Activated naive CD4-positive, alpha-beta T cell treated with anti-CD3 and anti-CD28 coated beads, Interleukin-2, amount 50 U/mL, for 24 hours (primary cell): ENCODE measurements at regions not wholly inside any gene's neighbourhood (a gene's known extent, or its start where the extent isn't known, plus 50 kb on each side); places are given as distances from the start of the nearest gene placed in this dataset.
"Not testable (repeated sequence)": the region's sequence is repeated elsewhere in the genome, so short reads cannot be mapped to it uniquely, and the experiment has no call there.

Experiments
- H3K27ac Mint-ChIP-seq: one replicate; pipeline ENCODE4 v1.8.0; 2021; ENCODE audit warnings: mild to moderate bottlenecking, mixed read lengths
- H3K27me3 Mint-ChIP-seq: one replicate; pipeline ENCODE4 v1.8.0; 2021; ENCODE audit warnings: mixed read lengths
- H3K36me3 Mint-ChIP-seq: one replicate; pipeline ENCODE4 v1.8.0; 2021; ENCODE audit warnings: mixed read lengths
- H3K4me1 Mint-ChIP-seq: one replicate; pipeline ENCODE4 v1.8.0; 2021; ENCODE audit warnings: mixed read lengths
- H3K4me3 Mint-ChIP-seq: one replicate; pipeline ENCODE4 v1.8.0; 2021; ENCODE audit warnings: mild to moderate bottlenecking, mixed read lengths
- H3K9me3 Mint-ChIP-seq: one replicate; pipeline ENCODE4 v1.8.0; 2021; ENCODE audit warnings: mixed read lengths

GRCh38 chr13:80675442-80675841 is 334.5 kb upstream of the SPRY2 start:
- not testable (repeated sequence) for H3K4me3 Mint-ChIP-seq, H3K27ac Mint-ChIP-seq, H3K36me3 Mint-ChIP-seq, H3K4me1 Mint-ChIP-seq, H3K27me3 Mint-ChIP-seq
- H3K9me3 Mint-ChIP-seq, result peaks cover 26% of the 10 kb centered on the region

GRCh38 chr13:80671773-80672172 is 330.8 kb upstream of the SPRY2 start:
- peaks cover 20% of the 10 kb centered on the region for H3K9me3 Mint-ChIP-seq
- H3K4me1 Mint-ChIP-seq, result no peaks in the 10 kb centered on the region
- H3K36me3 Mint-ChIP-seq, result no peaks in the 10 kb centered on the region
- H3K27me3 Mint-ChIP-seq, result no peaks in the 10 kb centered on the region
- H3K4me3 Mint-ChIP-seq, result no peak overlapping the region
- no peak overlapping the region for H3K27ac Mint-ChIP-seq

- no peak overlapping the region for H3K4me3 Mint-ChIP-seq
- peaks cover 30% of the 10 kb centered on the region for H3K9me3 Mint-ChIP-seq
- H3K27ac Mint-ChIP-seq, result no peak overlapping the region
- no peaks in the 10 kb centered on the region for H3K36me3 Mint-ChIP-seq
- no peaks in the 10 kb centered on the region for H3K27me3 Mint-ChIP-seq
- H3K4me1 Mint-ChIP-seq, result no peaks in the 10 kb centered on the region
These were observed 328.2 kb upstream of the SPRY2 start for GRCh38 chr13:80669112-80669511.

GRCh38 chr13:80668452-80668851 is 327.5 kb upstream of the SPRY2 start:
- no peak overlapping the region for H3K27ac Mint-ChIP-seq
- H3K4me3 Mint-ChIP-seq, result no peak overlapping the region
- H3K4me1 Mint-ChIP-seq, result no peaks in the 10 kb centered on the region

GRCh38 chr13:80666782-80667552 is 326.0 kb upstream of the SPRY2 start:
- no peak overlapping the region for H3K27ac Mint-ChIP-seq
- H3K9me3 Mint-ChIP-seq, result peaks cover 20% of the 10 kb centered on the region
- no peaks in the 10 kb centered on the region for H3K27me3 Mint-ChIP-seq
- no peaks in the 10 kb centered on the region for H3K4me1 Mint-ChIP-seq
- no peaks in the 10 kb centered on the region for H3K36me3 Mint-ChIP-seq
- no peak overlapping the region for H3K4me3 Mint-ChIP-seq

More at GRCh38 chr13:80668452-80668851, 327.5 kb upstream of the SPRY2 start:
- Mint-ChIP-seq H3K27me3 (no peaks in the 10 kb centered on the region), H3K9me3 (peaks cover 30% of the 10 kb centered on the region), H3K36me3 (no peaks in the 10 kb centered on the region)

GRCh38 chr13:80665792-80666333 is 324.9 kb upstream of the SPRY2 start:
- Mint-ChIP-seq H3K9me3 (peaks cover 9% of the 10 kb centered on the region), H3K4me3 (no peak overlapping the region), H3K4me1 (no peaks in the 10 kb centered on the region), H3K27ac (no peak overlapping the region), H3K27me3 (no peaks in the 10 kb centered on the region), H3K36me3 (no peaks in the 10 kb centered on the region)

- H3K36me3 Mint-ChIP-seq, result no peaks in the 10 kb centered on the region
- no peak overlapping the region for H3K4me3 Mint-ChIP-seq
- no peak overlapping the region for H3K27ac Mint-ChIP-seq
- no peaks in the 10 kb centered on the region for H3K27me3 Mint-ChIP-seq
- H3K9me3 Mint-ChIP-seq, result peaks cover 9% of the 10 kb centered on the region
- H3K4me1 Mint-ChIP-seq, result no peaks in the 10 kb centered on the region
These were observed 324.0 kb upstream of the SPRY2 start for GRCh38 chr13:80664950-80665349.

GRCh38 chr13:80663788-80664187 is 322.9 kb upstream of the SPRY2 start:
- Mint-ChIP-seq H3K36me3 (no peaks in the 10 kb centered on the region), H3K9me3 (peaks cover 9% of the 10 kb centered on the region), H3K4me3 (no peak overlapping the region), H3K27ac (no peak overlapping the region), H3K4me1 (no peaks in the 10 kb centered on the region), H3K27me3 (no peaks in the 10 kb centered on the region)

- Mint-ChIP-seq H3K9me3 (peaks cover 9% of the 10 kb centered on the region), H3K4me3 (no peak overlapping the region), H3K36me3 (no peaks in the 10 kb centered on the region), H3K27me3 (peaks cover 2% of the 10 kb centered on the region), H3K27ac (no peak overlapping the region), H3K4me1 (no peaks in the 10 kb centered on the region)
These were observed 317.8 kb upstream of the SPRY2 start for GRCh38 chr13:80658705-80659104.

GRCh38 chr13:80656512-80656904 is 315.6 kb upstream of the SPRY2 start:
- Mint-ChIP-seq H3K27ac (no peak overlapping the region), H3K9me3 (peaks cover 14% of the 10 kb centered on the region), H3K36me3 (no peaks in the 10 kb centered on the region), H3K4me3 (no peak overlapping the region), H3K4me1 (no peaks in the 10 kb centered on the region), H3K27me3 (peaks cover 2% of the 10 kb centered on the region)

GRCh38 chr13:80655778-80656511 is 315.0 kb upstream of the SPRY2 start:
- H3K27ac Mint-ChIP-seq, result no peak overlapping the region
- H3K4me1 Mint-ChIP-seq, result no peaks in the 10 kb centered on the region
- no peak overlapping the region for H3K4me3 Mint-ChIP-seq
- H3K36me3 Mint-ChIP-seq, result no peaks in the 10 kb centered on the region
- H3K27me3 Mint-ChIP-seq, result peaks cover 2% of the 10 kb centered on the region
- peaks cover 14% of the 10 kb centered on the region for H3K9me3 Mint-ChIP-seq

- no peaks in the 10 kb centered on the region for H3K4me1 Mint-ChIP-seq
- peaks cover 16% of the 10 kb centered on the region for H3K9me3 Mint-ChIP-seq
- H3K27me3 Mint-ChIP-seq, result peaks cover 2% of the 10 kb centered on the region
- H3K36me3 Mint-ChIP-seq, result no peaks in the 10 kb centered on the region
- H3K4me3 Mint-ChIP-seq, result no peak overlapping the region
- H3K27ac Mint-ChIP-seq, result no peak overlapping the region
These were observed 313.8 kb upstream of the SPRY2 start for GRCh38 chr13:80654638-80655249.

- Mint-ChIP-seq H3K27ac (no peak overlapping the region), H3K4me1 (no peaks in the 10 kb centered on the region), H3K27me3 (peaks cover 2% of the 10 kb centered on the region), H3K9me3 (peaks cover 16% of the 10 kb centered on the region), H3K4me3 (no peak overlapping the region), H3K36me3 (no peaks in the 10 kb centered on the region)
These were observed 308.3 kb upstream of the SPRY2 start for GRCh38 chr13:80649274-80649673.

- Mint-ChIP-seq H3K4me3 (no peak overlapping the region), H3K27ac (no peak overlapping the region), H3K36me3 (no peaks in the 10 kb centered on the region), H3K9me3 (no peaks in the 10 kb centered on the region), H3K4me1 (no peaks in the 10 kb centered on the region), H3K27me3 (no peaks in the 10 kb centered on the region)
These were observed 301.7 kb upstream of the SPRY2 start for GRCh38 chr13:80642641-80643040.

- peaks cover 4% of the 10 kb centered on the region for H3K9me3 Mint-ChIP-seq
- no peaks in the 10 kb centered on the region for H3K36me3 Mint-ChIP-seq
- H3K27ac Mint-ChIP-seq, result no peak overlapping the region
- H3K4me1 Mint-ChIP-seq, result no peaks in the 10 kb centered on the region
- H3K4me3 Mint-ChIP-seq, result no peak overlapping the region
- H3K27me3 Mint-ChIP-seq, result no peaks in the 10 kb centered on the region
These were observed 292.3 kb upstream of the SPRY2 start for GRCh38 chr13:80633251-80633650.

- Mint-ChIP-seq H3K9me3 (peaks cover 4% of the 10 kb centered on the region), H3K36me3 (no peaks in the 10 kb centered on the region), H3K27me3 (no peaks in the 10 kb centered on the region), H3K4me1 (no peaks in the 10 kb centered on the region), H3K4me3 (no peak overlapping the region), H3K27ac (no peak overlapping the region)
These were observed 289.8 kb upstream of the SPRY2 start for GRCh38 chr13:80630685-80631121.
